ENCODE measurements at regions not wholly inside any gene's neighbourhood (a gene's known extent, or its start where the extent isn't known, plus 50 kb on each side); places are given as distances from the start of the nearest gene placed in this dataset.

DNA sequence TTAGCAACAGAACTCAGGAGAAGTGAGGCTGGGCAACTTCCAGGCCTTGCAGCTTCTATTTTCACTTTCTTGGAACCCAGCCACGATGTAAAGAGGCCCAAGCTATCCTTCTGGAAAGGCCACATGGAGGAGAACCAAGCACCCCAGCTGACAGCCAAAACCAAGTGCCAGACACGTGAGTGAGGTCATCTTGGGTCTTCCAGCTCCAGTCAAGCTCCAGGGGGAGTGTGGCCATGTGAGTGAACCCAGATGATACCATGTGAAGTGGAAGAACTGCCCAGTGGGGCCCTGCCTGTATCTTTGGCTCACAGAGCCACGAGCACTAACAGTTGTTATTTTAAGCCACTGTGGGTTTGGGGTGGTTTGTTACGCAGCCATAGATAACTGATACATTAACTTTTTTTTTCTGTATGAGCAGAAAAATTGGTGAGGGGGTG lies 126.8 kb upstream of the MAP1LC3B2 start:
- H3K4me3 ChIP-seq (ENCODE audit: low read depth, low read length) = no peak overlapping the region
- peaks cover under 1% of the 10 kb centered on the region for H3K4me1 ChIP-seq (ENCODE audit: control insufficient read depth, insufficient read depth, low read length)
- ChIA-PET CTCF (no interaction called here), POLR2A (no interaction called here)
- H3K9me3 ChIP-seq (ENCODE audit: control insufficient read depth, insufficient read depth, low read depth, low read length) = no peaks in the 10 kb centered on the region
- no peaks in the 10 kb centered on the region for H3K36me3 ChIP-seq (ENCODE audit: control insufficient read depth in 2 of 2, insufficient read depth in 1 of 2, low read length in 2 of 2)
- no peak overlapping the region for H3K27ac ChIP-seq (ENCODE audit: extremely low read depth, low read depth, low read length)
- TF ChIP-seq ZNF529 (tag by site-specific recombination; IDR thresholded peaks at IDR 0.05; ENCODE audit: insufficient replicate concordance) (no peak), ZNF658 (tag by site-specific recombination; IDR thresholded peaks at IDR 0.05) (no peak), ZNF571 (tag by site-specific recombination; IDR thresholded peaks at IDR 0.05) (no peak), ZNF350 (tag by site-specific recombination; IDR thresholded peaks at IDR 0.05) (no peak), RBAK (tag by site-specific recombination; IDR thresholded peaks at IDR 0.05) (peak; percentile 89)

DNA sequence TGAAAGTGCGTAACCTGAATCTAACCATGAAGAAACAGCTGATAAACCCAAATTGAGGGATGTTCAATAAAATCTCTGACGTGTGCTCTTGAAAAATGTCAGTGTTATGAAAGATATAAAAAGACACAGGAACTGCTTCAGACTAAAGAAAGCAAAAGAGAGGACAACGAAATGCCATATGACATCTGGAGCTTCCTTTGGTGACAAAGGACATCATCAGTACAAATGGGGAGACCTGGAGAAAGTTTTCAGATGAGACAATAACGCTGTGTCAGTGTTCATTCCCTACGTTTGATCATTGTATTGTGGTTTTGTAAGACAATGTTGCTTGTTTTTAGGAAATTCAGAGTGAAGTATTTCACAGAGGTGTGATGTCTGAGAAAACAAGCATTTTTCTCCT lies 125.9 kb upstream of the MAP1LC3B2 start:
- ChIA-PET POLR2A (no interaction called here), CTCF (interaction anchor here (0.7 to 0.8 kb wide), 2 partner anchors 99 to 140 kb away, joined by 3 to 6 read pairs; no protein-coding TSS in a partner anchor)
- H3K27ac ChIP-seq (ENCODE audit: extremely low read depth, low read depth, low read length) = no peak overlapping the region
- H3K4me1 ChIP-seq (ENCODE audit: control insufficient read depth, insufficient read depth, low read length) = no peaks in the 10 kb centered on the region; the same call in 1 of the 2 replicates
- no peaks in the 10 kb centered on the region for H3K36me3 ChIP-seq (ENCODE audit: control insufficient read depth in 2 of 2, insufficient read depth in 1 of 2, low read length in 2 of 2)
- TF ChIP-seq ZNF10 (tag by site-specific recombination; IDR thresholded peaks at IDR 0.05) = no peak
- no peak for TF ChIP-seq RBAK (tag by site-specific recombination; IDR thresholded peaks at IDR 0.05)
- no peak for TF ChIP-seq ZNF341 (tag by site-specific recombination; IDR thresholded peaks at IDR 0.05; ENCODE audit: low read depth)
- no peak for TF ChIP-seq ZNF324 (tag by site-specific recombination; IDR thresholded peaks at IDR 0.05)
- no peak for TF ChIP-seq OVOL3 (tag by site-specific recombination; IDR thresholded peaks at IDR 0.05)
- no peak for TF ChIP-seq ZNF416 (tag by site-specific recombination; IDR thresholded peaks at IDR 0.05)
- TF ChIP-seq GLIS2 (tag by site-specific recombination; IDR thresholded peaks at IDR 0.05) = no peak
- TF ChIP-seq, protein P1, sequence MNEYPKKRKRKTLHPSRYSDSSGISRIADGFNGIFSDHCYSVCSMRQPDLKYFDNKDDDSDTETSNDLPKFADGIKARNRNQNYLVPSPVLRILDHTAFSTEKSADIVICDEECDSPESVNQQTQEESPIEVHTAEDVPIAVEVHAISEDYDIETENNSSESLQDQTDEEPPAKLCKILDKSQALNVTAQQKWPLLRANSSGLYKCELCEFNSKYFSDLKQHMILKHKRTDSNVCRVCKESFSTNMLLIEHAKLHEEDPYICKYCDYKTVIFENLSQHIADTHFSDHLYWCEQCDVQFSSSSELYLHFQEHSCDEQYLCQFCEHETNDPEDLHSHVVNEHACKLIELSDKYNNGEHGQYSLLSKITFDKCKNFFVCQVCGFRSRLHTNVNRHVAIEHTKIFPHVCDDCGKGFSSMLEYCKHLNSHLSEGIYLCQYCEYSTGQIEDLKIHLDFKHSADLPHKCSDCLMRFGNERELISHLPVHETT (tag by site-specific recombination; IDR thresholded peaks at IDR 0.05) = no peak
- no peak for TF ChIP-seq ZFP37 (tag by site-specific recombination; IDR thresholded peaks at IDR 0.05)
- TF ChIP-seq ZBTB17 (tag by site-specific recombination; IDR thresholded peaks at IDR 0.05) = no peak
- no peak for TF ChIP-seq REPIN1 (tag by site-specific recombination; IDR thresholded peaks at IDR 0.05; ENCODE audit: low read depth)
- TF ChIP-seq OSR2 (tag by site-specific recombination; IDR thresholded peaks at IDR 0.05) = no peak
- TF ChIP-seq ZNF521 (tag by site-specific recombination; IDR thresholded peaks at IDR 0.05) = no peak
- no peak overlapping the region for H3K4me3 ChIP-seq (ENCODE audit: low read depth, low read length)
- H3K9me3 ChIP-seq (ENCODE audit: control insufficient read depth, insufficient read depth, low read depth, low read length) = no peaks in the 10 kb centered on the region

GRCh38 chr12:116434155-116435011 lies 124.8 kb upstream of the MAP1LC3B2 start:
- Histone ChIP-seq H3K4me3 (ENCODE audit: low read depth, low read length) (no peak overlapping the region), H3K9me3 (ENCODE audit: control insufficient read depth, insufficient read depth, low read depth, low read length) (no peaks in the 10 kb centered on the region), H3K4me1 (ENCODE audit: control insufficient read depth, insufficient read depth, low read length) (no peaks in the 10 kb centered on the region; the same call in 1 of the 2 replicates), H3K36me3 (ENCODE audit: control insufficient read depth in 2 of 2, insufficient read depth in 1 of 2, low read length in 2 of 2) (no peaks in the 10 kb centered on the region), H3K27ac (ENCODE audit: extremely low read depth, low read depth, low read length) (no peak overlapping the region)
- POLR2A ChIA-PET = interaction anchor here (0.6 to 0.8 kb wide), 4 partner anchors 58 to 478 kb away, joined by 3 to 6 read pairs (median 4); no protein-coding TSS in a partner anchor
- CTCF ChIA-PET = interaction anchor here (0.5 to 0.6 kb wide), 3 partner anchors 29 to 256 kb away, joined by 3 read pairs; no protein-coding TSS in a partner anchor
- TF ChIP-seq ZEB2 (tag by site-specific recombination; IDR thresholded peaks at IDR 0.05) = peak; percentile 49; the same call in 1 of the 2 replicates
- TF ChIP-seq, protein P2, sequence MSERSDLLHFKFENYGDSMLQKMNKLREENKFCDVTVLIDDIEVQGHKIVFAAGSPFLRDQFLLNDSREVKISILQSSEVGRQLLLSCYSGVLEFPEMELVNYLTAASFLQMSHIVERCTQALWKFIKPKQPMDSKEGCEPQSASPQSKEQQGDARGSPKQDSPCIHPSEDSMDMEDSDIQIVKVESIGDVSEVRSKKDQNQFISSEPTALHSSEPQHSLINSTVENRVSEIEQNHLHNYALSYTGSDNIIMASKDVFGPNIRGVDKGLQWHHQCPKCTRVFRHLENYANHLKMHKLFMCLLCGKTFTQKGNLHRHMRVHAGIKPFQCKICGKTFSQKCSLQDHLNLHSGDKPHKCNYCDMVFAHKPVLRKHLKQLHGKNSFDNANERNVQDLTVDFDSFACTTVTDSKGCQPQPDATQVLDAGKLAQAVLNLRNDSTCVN (tag by site-specific recombination; optimal IDR thresholded peaks at IDR 0.05) = peak; percentile 12
- TF ChIP-seq ZNF629 (tag by site-specific recombination; IDR thresholded peaks at IDR 0.05) = peak; percentile 22; the same call in 1 of the 2 replicates
- TF ChIP-seq ZFHX2 (tag by site-specific recombination; conservative IDR thresholded peaks at IDR 0.05) = peak; percentile 88
- TF ChIP-seq KLF16 (tag by site-specific recombination; IDR thresholded peaks at IDR 0.05) = peak; percentile 58; the same call in 1 of the 2 replicates
- no peak for TF ChIP-seq ZNF747 (tag by site-specific recombination; IDR thresholded peaks at IDR 0.05)
- no peak for TF ChIP-seq ZNF664 (tag by site-specific recombination; IDR thresholded peaks at IDR 0.05)
- TF ChIP-seq, protein P3, sequence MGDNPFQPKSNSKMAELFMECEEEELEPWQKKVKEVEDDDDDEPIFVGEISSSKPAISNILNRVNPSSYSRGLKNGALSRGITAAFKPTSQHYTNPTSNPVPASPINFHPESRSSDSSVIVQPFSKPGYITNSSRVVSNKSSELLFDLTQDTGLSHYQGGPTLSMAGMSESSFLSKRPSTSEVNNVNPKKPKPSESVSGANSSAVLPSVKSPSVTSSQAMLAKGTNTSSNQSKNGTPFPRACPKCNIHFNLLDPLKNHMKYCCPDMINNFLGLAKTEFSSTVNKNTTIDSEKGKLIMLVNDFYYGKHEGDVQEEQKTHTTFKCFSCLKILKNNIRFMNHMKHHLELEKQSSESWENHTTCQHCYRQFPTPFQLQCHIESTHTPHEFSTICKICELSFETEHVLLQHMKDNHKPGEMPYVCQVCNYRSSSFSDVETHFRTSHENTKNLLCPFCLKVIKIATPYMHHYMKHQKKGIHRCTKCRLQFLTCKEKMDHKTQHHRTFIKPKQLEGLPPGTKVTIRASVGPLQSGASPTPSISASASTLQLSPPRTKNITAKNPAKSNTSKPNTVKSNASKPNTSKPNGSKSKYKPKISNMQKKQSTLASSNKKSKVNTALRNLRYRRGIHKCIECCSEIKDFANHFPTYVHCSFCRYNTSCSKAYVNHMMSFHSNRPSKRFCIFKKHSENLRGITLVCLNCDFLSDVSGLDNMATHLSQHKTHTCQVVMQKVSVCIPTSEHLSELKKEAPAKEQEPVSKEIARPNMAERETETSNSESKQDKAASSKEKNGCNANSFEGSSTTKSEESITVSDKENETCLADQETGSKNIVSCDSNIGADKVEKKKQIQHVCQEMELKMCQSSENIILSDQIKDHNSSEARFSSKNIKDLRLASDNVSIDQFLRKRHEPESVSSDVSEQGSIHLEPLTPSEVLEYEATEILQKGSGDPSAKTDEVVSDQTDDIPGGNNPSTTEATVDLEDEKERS (tag by site-specific recombination; IDR thresholded peaks at IDR 0.05) = no peak
- TF ChIP-seq ZBTB20 (tag by site-specific recombination; IDR thresholded peaks at IDR 0.05) = 0 out of 2 replicates have a peak, but pooled peaks have one; percentile 25
- peak; percentile 83 for TF ChIP-seq EGR2 (tag by site-specific recombination; IDR thresholded peaks at IDR 0.05; ENCODE audit: low read depth)
